GM12878 (cell line): ENCODE measurements at regions not wholly inside any gene's neighbourhood (a gene's known extent, or its start where the extent isn't known, plus 50 kb on each side); places are given as distances from the start of the nearest gene placed in this dataset.

Experiments
- ATAC-seq: fragments of 200-7000 bp; cut with Tn5 transposase; 3 replicates; pipeline ENCODE4 v1.9.1; 2020; ENCODE audit warnings: mild to moderate bottlenecking, moderate library complexity
- BruUV-seq: library from RNA; stranded (reverse); fragments of 400-500 nt; replicated peaks from 2 replicates; lab custom pipeline; 2021; lab: Mats Ljungman, UMichigan
- CTCF ChIA-PET: fragments of 300-600 bp; sonication (Branson Sonifier 250); formaldehyde crosslinking; extraction: SDS; loops from one replicate; lab custom pipeline; 2021; ENCODE audit warnings: inconsistent platforms; lab: Yijun Ruan, JAX
- POLR2A ChIA-PET: fragments of 350-600 bp; formaldehyde crosslinking; extraction: SDS; loops from one replicate; lab custom pipeline; 2021; ENCODE audit warnings: inconsistent platforms; lab: Charles Lee
- RAD21 ChIA-PET: fragments of 300-600 bp; sonication (Branson Sonifier 250); formaldehyde crosslinking; loops from one replicate; lab custom pipeline; 2023; ENCODE audit warnings: antibody characterized with exemption; ENCODE audit not compliant: unreplicated experiment; lab: Charles Lee
- SMC1A ChIA-PET: fragments of 300-600 bp; sonication (Branson Sonifier 250); formaldehyde crosslinking; loops from one replicate; lab custom pipeline; 2023; ENCODE audit not compliant: unreplicated experiment, uncharacterized antibody; lab: Charles Lee
- DNase-seq: peaks from one replicate; pipeline ENCODE4 v3.0.0-alpha.2; 2011; ENCODE audit warnings: low read depth, low spot score
- FAIRE-seq: peaks from 3 replicates; lab custom pipeline; 2011; peaks lifted over from hg19 to GRCh38; lab: Jason Lieb, UNC
- H2AFZ ChIP-seq: 2 replicates; pipeline ENCODE4 v1.6.0; 2011; ENCODE audit warnings: low read depth, low read length, control low read depth; ENCODE audit not compliant: control insufficient read depth
- H3K27ac ChIP-seq: 2 replicates; pipeline ENCODE4 v1.5.1; 2011; ENCODE audit warnings: control low read depth; ENCODE audit not compliant: control insufficient read depth, insufficient read depth
- H3K27me3 ChIP-seq, 2 experiments: replicated peaks in 1 of 2; 2 replicates each; pipeline versions ENCODE4 v1.6.0 to v1.6.1; 2011; ENCODE audit warnings: low read length in 1 of 2; ENCODE audit not compliant: control insufficient read depth in 2 of 2, insufficient read depth in 2 of 2
- H3K36me3 ChIP-seq, 2 experiments: 2 replicates each; pipeline ENCODE4 v1.5.1; 2011; ENCODE audit warnings: low read length in 1 of 2; ENCODE audit not compliant: control insufficient read depth in 2 of 2, insufficient read depth in 2 of 2
- H3K4me1 ChIP-seq: 2 replicates; pipeline ENCODE4 v1.6.1; 2011; ENCODE audit warnings: mild to moderate bottlenecking, low read length, moderate library complexity, mixed read lengths; ENCODE audit not compliant: control insufficient read depth, insufficient read depth
- H3K4me2 ChIP-seq: 2 replicates; pipeline ENCODE4 v1.6.0; 2011; ENCODE audit warnings: control low read depth; ENCODE audit not compliant: control insufficient read depth, insufficient read depth
- H3K4me3 ChIP-seq: fragments of 200-600 bp; sonication (generic); 2 replicates; pipeline ENCODE4 v1.5.1; 2016
- H3K79me2 ChIP-seq: 2 replicates; pipeline ENCODE4 v1.6.0; 2011; ENCODE audit warnings: low read length; ENCODE audit not compliant: control insufficient read depth, insufficient read depth
- H3K9ac ChIP-seq: 2 replicates; pipeline ENCODE4 v1.8.0; 2011; ENCODE audit warnings: low read length, control low read depth, mixed read lengths; ENCODE audit not compliant: control insufficient read depth, insufficient read depth
- H3K9me3 ChIP-seq: replicated peaks from 3 replicates; pipeline ENCODE4 v1.5.1; 2011; ENCODE audit warnings: mild to moderate bottlenecking, low read length; ENCODE audit not compliant: control insufficient read depth, insufficient read depth
- H4K20me1 ChIP-seq: 2 replicates; pipeline ENCODE4 v1.6.0; 2011; ENCODE audit not compliant: control insufficient read depth, insufficient read depth
- BCL11A ChIP-seq: IDR thresholded peaks from 2 replicates; pipeline ENCODE4 v1.6.1; 2011; ENCODE audit warnings: low read depth, low read length
- CBX3 ChIP-seq: fragments of 200-600 bp; sonication (generic); IDR thresholded peaks from 2 replicates; pipeline ENCODE4 v1.6.1; 2016; ENCODE audit warnings: low read depth, borderline replicate concordance
- CHD1 ChIP-seq: IDR thresholded peaks from 2 replicates; pipeline ENCODE4 v1.6.1; 2012; ENCODE audit warnings: low read depth, low read length, improper control_type of control experiment
- FOXK2 ChIP-seq: fragments of 450-650 bp; IDR thresholded peaks from 2 replicates; pipeline ENCODE4 v1.6.1; 2017; ENCODE audit warnings: mild to moderate bottlenecking, moderate library complexity
- MTA2 ChIP-seq: fragments of 450-650 bp; IDR thresholded peaks from 2 replicates; pipeline ENCODE4 v1.6.1; 2016; ENCODE audit warnings: low read depth, mild to moderate bottlenecking, moderate library complexity
- NR2C2 ChIP-seq: IDR thresholded peaks from 2 replicates; pipeline ENCODE4 v1.6.1; 2011; ENCODE audit warnings: borderline replicate concordance, low read depth; ENCODE audit not compliant: control insufficient read depth, insufficient read length
- PKNOX1 ChIP-seq: fragments of 450-650 bp; IDR thresholded peaks from 2 replicates; pipeline ENCODE4 v1.6.1; 2016; ENCODE audit warnings: mild to moderate bottlenecking
- RFX5 ChIP-seq: IDR thresholded peaks from 2 replicates; pipeline ENCODE4 v1.6.1; 2011; ENCODE audit warnings: low read depth, low read length, improper control_type of control experiment
- SMAD1 ChIP-seq: fragments of 450-650 bp; IDR thresholded peaks from 2 replicates; pipeline ENCODE4 v1.6.1; 2018; ENCODE audit warnings: mild to moderate bottlenecking, low read depth; ENCODE audit not compliant: partially characterized antibody
- STAT1 ChIP-seq: fragments of 450-650 bp; conservative IDR thresholded peaks from 2 replicates; pipeline ENCODE4 v1.6.1; 2014; ENCODE audit warnings: antibody characterized with exemption, mild to moderate bottlenecking
- USF2 ChIP-seq: IDR thresholded peaks from 2 replicates; pipeline ENCODE4 v1.6.1; 2011; ENCODE audit warnings: low read depth, low read length, improper control_type of control experiment, borderline replicate concordance
- YBX1 ChIP-seq: fragments of 450-650 bp; IDR thresholded peaks from 2 replicates; pipeline ENCODE4 v1.6.1; 2016; ENCODE audit warnings: antibody characterized with exemption
- ZBTB11 ChIP-seq: fragments of 450-650 bp; formaldehyde crosslinking; IDR thresholded peaks from 2 replicates; pipeline ENCODE4 v1.5.0; 2022; ENCODE audit warnings: mild to moderate bottlenecking, missing genetic modification characterization
- WGBS: methylation state at CpG from one replicate; pipeline ENCODE4 v1.1.6; 2016; ENCODE audit warnings: low lambda C conversion rate; ENCODE audit not compliant: insufficient replicate concordance, insufficient coverage; ENCODE audit errors: missing lambda C conversion rate; 5-methylcytosine and 5-hydroxymethylcytosine counted together
- in situ Hi-C: fragments of 300-500 bp; cut with MboI; formaldehyde crosslinking; loops from 9 replicates; pipeline ENCODE4 v1.14.3; 2018; ENCODE audit warnings: mixed read lengths
- intact Hi-C: fragments of 100-400 bp; cut with micrococcal nuclease; formaldehyde crosslinking; loops from one replicate; pipeline ENCODE4 v1.14.2; 2022; ENCODE audit not compliant: unreplicated experiment

GRCh38 chr10:71132321-71132810, 80.0 kb upstream of the UNC5B start:
- H3K9ac ChIP-seq, result no peak overlapping the region
- H2AFZ ChIP-seq, result no peak overlapping the region
- DNase-seq, result no peak
- 0% methylated on average over 4 of the region's 4 CpGs for WGBS
- no peaks in the 10 kb centered on the region for H3K4me1 ChIP-seq
- intact Hi-C loops, result no loop called here
- CTCF ChIA-PET, result interaction anchor here (0.7 kb wide), 1 partner anchor 227 kb away, joined by 3 read pairs; no protein-coding TSS in a partner anchor
- no peak for ATAC-seq
- no peaks in the 10 kb centered on the region for H3K36me3 ChIP-seq
- BruUV-seq, result no TSS peak
- SMC1A ChIA-PET, result no interaction called here
- H3K27me3 ChIP-seq, result no peaks in the 10 kb centered on the region; a peak in 3 of 4 replicates
- TF ChIP-seq BCL11A (no peak), PKNOX1 (no peak), CHD1 (no peak), FOXK2 (no peak), RFX5 (no peak), MTA2 (no peak), CBX3 (no peak), YBX1 (no peak), SMAD1 (no peak), USF2 (no peak), NR2C2 (no peak), STAT1 (no peak), ZBTB11 (no peak)
- in situ Hi-C loops, result no loop called here
- POLR2A ChIA-PET, result no interaction called here
- H4K20me1 ChIP-seq, result no peaks in the 10 kb centered on the region
- RAD21 ChIA-PET, result no interaction called here
- H3K4me2 ChIP-seq, result no peak overlapping the region
- no peaks in the 10 kb centered on the region for H3K79me2 ChIP-seq
- no peak overlapping the region for H3K4me3 ChIP-seq
- H3K9me3 ChIP-seq, result no peaks in the 10 kb centered on the region
- FAIRE-seq, result no peak
- H3K27ac ChIP-seq, result no peak overlapping the region
